ENCODE measurements at regions not wholly inside any gene's neighbourhood (a gene's known extent, or its start where the extent isn't known, plus 50 kb on each side); places are given as distances from the start of the nearest gene placed in this dataset.

GRCh38 chr4:164408831-164409230, 345.1 kb upstream of the SMIM31 start:
- TF ChIP-seq CTCF (IDR thresholded peaks at IDR 0.05; ENCODE audit: low read depth, low read length) (no peak), EZH2phosphoT487 (IDR thresholded peaks at IDR 0.05; ENCODE audit: low read depth) (no peak)

Data from OCI-LY3 (cell line).